GM19438 (cell line): ENCODE measurements at regions not wholly inside any gene's neighbourhood (a gene's known extent, or its start where the extent isn't known, plus 50 kb on each side); places are given as distances from the start of the nearest gene placed in this dataset.
A peak's percentile ranks its signal among the peaks of the same experiment; 100 is the strongest.
"Not testable (repeated sequence)": the region's sequence is repeated elsewhere in the genome, so short reads cannot be mapped to it uniquely, and the experiment has no call there.

ENCODE experiments used
- ATAC-seq: cut with Tn5 transposase; IDR thresholded peaks from one replicate; pipeline ENCODE4 v1.9.1; 2021; ENCODE audit warnings: low read depth; ENCODE audit not compliant: unreplicated experiment

DNA sequence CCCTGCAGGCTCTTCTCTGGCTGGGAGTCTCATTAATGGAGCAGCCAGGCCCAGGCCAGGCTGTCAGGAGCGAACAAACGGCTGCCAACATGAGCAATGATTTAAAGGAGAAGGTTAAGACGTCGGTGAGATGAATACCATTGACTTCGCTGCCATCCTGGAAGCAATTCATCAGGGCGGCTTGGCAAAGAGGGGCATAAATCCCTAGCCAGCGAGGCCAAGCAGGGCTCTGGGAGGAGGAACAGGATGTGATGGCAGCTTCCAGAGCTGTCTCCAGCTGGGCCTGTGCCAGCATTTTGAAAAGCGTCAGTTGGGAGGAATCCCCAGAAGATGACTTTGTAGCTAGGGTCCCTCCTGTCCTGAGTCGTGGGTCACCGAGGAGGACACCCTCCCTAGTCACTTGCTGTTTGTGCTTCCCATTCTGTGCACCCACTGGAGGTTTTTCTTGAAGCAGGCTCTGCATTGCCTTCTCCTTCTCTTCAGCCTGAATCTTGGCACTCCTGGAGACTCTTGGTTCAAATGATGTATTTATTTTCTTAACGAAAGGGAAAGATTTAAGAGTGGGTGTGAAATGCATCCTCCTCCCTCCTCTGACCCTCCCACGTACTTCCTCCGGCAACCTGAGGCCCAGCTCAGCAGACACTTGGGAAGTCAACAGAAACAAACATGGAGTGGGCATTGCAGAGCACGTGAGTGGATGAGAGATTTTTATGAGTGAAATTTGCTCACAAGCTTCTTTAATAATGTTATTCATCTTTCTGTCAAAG, 476.3 kb upstream of the CADM1 start:
- ATAC-seq: no peak

DNA sequence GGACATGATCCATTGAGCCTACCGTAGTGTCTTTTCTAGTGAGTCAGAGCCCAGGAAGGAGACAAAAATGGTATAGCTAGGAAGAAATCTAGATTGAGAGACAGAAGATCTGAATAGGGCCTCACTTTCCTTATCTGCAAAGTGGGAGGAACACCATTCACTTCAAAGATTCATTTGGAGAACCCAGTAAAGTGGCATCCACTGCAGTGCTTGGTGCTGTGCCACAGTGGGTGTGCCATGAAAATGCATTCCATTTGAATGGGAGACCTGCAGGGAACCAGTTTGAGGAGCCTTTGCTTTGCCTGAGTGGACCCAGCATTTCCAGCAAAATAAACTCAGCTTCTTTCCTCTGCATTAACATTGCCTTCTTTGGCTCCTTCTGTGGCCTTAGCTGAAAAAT, 470.5 kb upstream of the CADM1 start:
- ATAC-seq: no peak

DNA sequence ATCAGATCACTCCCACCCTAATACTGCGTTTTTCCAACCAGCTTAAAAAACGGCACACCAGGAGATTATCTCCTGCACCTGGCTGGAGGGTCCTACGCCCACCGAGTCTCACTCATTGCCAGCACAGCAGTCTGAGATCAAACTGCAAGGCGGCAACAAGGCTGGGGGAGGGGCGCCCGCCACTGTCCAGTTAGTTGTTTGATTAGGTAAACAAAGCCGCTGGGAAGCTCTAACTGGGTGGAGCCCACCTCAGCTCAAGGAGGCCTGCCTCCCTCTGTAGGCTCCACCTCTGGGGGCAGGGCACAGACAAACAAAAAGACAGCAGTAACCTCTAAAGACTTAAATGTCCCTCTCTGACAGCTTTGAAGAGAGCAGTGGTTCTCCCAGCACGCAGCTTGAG, 463.0 kb upstream of the CADM1 start:
- not testable (repeated sequence) for ATAC-seq

DNA sequence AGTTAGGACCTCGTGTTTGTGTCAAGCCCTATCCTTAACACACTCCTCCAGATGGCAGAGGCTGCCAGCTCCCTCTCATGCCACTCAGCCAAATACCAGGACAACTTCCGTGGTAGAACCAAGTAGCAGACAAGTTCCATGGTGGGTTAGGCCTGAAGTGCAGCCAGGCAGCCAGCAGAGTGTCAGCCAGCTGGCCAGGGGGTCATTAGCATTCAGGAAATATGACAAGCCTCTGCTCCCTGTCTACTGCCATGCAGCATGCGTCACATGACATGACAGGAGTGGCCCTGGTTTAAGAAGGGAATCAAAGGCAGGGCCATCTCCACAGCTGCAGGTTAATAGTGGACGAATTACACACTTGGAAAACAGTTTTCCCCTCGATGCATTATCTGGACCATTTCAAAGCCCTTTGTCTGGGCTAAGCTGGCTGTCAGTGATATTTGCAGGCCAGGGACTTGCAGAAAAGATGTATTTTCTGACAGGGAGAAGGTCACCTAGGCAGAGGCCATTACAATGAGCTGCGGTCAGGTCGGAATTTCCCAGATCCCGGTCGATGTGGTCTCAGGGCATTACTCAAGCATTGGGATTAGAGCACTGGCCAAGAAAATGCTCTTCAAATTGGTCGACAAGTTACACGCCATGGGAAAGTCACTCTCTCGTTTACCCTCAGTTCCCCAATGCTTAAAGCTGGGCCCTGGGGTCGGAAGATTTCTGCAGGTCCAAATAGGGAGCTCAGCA, 461.7 kb upstream of the CADM1 start:
- ATAC-seq: no peak

DNA sequence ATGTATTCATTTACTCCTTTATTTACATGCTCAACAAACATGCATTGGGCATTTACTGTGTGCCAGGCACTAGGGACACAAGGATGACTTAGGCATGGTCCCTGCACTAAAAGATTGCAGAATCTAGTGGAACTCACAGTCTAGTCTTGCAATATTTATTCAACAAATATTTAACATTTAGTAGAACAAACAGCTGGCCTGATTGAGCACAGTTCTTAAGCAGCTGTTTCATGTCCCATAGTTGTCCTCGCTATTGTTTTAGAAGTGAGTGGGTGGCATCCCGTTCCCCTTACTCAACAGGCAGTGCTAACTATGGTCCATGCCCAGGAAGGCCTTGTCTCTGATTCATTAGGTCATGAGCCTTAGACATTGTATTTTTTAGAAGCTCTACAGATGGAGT, 459.9 kb upstream of the CADM1 start:
- ATAC-seq: no peak

DNA sequence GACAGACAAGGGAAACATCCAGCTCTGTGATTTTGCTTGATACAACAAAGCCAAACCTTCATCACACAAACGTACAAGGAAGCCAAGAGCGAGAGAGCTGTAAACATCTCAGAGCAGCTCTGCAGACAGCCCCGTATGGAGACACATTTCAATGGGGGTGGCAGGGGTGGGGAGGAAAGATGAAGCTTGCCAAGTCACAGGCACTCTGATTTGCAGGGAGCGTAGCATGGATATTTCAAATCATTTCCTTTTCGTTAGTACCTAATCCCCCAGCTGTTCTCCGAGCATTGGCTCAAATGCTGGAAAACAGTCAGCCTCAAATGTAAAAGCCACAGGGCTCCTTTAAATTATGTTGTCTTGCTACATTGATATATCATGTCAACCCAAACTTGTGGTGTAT, 458.9 kb upstream of the CADM1 start:
- no peak for ATAC-seq

DNA sequence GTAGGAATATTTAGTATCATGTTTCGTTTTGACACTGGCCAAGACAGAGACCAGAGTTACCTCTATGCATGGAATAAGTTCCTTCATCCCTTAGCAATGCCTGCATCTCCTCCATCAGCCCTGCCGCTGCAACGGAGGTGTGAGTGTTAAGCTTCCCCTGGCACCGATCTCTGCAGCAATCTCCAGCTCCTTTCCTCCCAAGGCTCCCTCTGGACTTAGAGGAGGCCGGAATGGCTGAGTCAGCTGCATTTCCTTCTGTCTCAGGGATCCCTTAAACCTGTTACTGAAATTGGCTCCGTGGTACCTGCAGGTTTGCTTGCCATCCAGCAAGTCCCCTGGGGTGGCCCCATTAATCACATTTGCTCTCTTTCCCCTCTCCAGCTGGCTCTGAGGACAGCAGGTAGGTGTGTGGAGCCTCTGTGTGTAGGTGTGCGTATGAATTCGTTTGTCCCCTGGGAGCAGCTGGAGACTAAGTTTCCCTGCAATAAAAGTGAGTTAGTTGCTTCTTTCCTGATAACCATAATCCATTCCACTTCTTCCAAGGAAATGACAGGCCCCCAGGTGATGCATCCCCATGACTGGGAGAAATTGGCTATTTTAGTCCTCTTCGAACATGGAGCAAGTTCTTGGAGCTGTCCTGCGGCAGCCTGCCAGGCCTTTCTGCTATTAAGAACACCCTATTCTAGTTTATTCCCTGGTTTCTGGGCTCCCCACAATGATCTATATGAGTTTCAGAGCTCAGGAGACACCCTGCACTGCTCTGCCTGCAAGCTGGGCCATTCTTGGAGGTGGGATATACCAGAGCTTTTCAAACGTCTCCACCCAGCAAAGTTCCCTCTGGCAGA, 457.2 kb upstream of the CADM1 start:
- no peak for ATAC-seq

DNA sequence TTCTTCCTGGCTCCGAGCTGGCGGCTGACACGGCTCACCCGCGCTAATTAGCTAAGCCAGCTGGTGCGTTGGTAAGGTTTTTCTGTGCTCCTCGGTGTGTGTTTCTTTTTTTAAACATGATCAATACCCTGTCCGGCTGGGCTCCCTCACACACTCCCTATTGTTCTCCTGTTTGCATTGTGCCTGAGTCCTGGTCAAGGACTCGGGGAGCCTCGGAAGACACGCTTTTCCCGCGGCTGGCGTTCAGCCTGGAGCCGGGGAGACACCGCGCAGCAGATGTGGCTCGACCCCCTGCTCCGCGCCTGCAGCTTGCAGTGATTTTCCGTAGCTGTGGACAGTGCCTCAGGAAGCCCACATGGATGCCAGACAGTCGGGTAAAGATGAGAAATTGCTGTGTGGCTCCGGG, 454.9 kb upstream of the CADM1 start:
- ATAC-seq: no peak

DNA sequence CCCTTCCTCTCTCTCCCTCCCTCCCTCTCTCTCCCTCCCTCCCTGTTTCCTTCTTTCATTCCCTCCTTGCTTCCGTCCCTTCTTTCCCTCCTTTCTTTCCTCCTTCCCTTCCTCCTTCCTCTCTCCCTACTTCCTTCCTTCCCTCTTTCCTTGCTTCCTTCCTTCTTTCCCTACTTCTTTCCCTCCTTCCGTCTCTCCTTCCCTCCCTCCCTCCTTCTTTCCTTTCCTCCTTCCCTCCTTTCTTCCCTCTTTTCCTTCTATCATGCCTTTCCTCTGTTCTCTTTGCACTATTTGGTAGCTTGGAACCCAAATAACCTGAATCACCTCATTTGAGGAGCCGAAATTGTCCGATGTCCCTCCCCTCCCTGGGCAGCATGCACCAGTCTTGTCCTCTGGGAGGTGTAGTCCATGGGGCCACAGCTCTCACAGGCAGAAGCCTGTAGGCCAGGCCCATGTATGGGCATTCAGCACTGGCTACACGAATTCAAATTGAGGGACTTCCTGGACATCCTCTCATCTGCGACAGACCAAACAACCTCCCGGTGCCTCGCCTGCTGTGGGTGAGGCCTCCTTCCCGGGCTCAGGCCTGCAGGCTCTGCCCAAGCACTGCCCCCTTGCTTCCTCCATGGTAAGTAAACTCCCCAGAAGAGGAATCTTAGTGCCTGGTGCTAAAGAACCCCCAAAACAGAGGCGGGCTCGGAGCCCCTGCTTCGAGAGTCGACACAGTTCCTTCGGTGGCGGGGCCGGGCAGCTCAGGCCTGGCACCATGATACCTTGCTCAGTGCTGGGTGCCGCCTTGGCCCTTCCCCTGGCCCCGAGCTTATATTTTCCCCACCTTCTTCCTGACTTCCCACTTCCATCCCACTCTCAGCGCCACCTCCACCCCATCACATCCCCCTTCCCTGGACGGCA, 454.1 kb upstream of the CADM1 start:
- no peak for ATAC-seq

DNA sequence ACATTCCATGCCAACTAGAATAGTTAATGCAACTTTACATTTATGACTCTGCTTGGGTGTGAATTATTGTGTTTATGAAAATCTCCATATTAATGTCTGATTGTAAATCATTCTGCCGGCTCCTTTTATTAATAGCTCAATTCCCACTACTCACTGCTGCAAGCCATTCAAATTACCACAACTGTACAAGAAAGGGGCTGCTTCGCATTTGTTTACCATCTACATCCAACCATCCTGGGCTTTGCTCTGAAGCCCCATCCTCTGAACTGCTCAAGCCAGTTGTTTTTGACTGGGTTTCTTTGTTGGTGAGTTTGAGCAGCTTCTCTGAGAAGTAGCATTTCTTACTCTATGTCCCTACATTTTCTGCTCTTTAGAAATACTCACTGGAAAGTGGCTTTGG, 451.6 kb upstream of the CADM1 start:
- ATAC-seq: no peak

DNA sequence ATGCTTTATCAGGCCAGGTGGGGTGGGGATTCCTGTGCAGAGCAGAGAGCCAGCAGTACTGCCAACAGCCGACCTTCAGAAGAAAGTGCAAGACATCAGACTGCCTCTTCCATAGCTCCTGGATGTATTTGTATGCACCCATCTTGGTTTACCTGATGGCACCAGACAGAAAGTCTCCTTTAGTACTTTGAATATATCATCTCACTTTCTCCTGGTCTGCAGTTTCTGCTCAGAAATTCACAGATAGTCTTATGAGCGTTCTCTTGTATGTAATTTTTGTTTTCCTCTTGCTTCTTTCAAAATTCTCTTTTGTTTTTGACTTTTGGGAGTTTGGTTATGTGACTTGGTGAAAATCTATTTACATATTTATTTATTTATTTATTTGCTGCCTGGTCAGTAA, 446.4 kb upstream of the CADM1 start:
- no peak for ATAC-seq

DNA sequence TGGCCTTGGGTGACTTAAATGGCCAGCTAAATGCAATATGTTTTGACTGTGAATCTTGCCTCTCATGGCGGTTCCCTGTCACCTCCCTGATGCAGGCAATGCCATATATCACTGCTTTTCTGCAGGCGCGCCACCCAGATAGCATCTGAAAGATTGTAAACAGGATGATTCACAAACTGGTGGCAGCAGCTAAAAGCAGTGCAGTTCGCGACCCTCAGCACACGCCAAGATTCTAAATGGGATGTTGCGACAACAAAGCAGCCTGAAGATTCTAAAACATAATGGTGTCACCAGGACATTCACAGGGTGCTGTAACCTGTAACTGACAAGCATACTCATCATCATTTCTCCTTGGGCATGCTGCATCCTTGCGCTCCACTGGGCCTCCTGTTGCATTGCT, 440.4 kb upstream of the CADM1 start:
- ATAC-seq: no peak

DNA sequence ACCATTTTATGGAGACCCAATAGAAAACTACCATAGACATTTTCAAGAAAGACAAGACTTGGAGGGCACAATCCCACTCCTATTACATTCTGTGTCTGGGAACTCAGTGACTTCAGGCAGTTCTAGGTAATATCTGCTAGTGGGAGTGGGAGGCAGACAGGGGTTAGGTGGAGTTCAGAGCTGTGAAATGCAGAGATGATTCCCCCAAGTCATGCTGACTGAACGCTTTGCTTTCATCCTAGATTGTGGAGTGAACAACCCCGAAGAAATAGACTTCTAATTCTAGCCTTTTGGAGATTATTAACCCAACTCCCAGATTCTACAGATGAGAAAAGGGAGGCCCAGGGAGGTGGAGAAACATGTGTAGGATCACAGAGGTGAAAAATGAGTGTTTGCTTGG, 437.8 kb upstream of the CADM1 start:
- ATAC-seq: no peak

DNA sequence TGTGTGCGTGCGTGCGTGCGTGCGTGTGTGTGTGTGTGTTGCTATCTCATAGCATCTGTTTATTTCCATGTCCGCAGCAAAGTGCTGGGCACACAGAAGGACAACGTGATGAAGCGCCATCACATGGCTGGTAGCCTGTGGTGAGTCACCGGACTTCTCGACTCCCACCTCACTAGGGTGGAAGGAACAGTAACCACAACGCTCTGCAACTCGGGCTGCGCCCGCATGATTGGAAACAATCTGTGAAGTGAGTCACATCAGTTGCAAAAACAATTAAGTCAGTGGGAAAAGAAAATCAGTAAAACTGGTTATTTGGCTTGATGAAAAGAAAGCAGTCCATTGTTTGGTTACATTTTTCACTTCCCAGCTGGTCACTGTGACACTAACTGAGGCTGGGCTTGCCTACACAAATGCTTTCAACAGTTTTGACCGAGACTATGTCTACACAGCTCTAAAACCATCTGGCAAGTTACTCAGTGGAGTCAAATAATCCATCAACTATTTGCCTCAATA, 437.3 kb upstream of the CADM1 start:
- ATAC-seq: peak; percentile 53

DNA sequence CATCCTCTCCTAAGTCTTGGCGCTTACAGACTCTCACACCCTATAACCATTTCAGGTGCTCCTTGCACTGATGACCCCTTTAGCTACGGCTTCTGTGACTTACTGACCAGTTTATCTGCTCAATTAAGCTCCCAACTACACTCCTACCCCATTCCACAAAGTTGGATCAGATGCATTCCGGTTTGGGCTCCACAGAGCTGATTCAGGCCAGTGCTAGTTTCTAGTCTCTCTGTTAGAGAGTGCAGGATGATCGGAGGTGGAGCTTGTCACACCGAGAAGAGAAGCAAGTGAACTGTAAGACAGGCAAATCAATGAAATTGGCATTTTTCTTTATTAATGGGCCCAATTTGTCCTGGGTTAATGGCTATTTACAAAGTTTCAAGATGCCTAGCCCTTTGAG, 436.8 kb upstream of the CADM1 start:
- ATAC-seq: no peak

DNA sequence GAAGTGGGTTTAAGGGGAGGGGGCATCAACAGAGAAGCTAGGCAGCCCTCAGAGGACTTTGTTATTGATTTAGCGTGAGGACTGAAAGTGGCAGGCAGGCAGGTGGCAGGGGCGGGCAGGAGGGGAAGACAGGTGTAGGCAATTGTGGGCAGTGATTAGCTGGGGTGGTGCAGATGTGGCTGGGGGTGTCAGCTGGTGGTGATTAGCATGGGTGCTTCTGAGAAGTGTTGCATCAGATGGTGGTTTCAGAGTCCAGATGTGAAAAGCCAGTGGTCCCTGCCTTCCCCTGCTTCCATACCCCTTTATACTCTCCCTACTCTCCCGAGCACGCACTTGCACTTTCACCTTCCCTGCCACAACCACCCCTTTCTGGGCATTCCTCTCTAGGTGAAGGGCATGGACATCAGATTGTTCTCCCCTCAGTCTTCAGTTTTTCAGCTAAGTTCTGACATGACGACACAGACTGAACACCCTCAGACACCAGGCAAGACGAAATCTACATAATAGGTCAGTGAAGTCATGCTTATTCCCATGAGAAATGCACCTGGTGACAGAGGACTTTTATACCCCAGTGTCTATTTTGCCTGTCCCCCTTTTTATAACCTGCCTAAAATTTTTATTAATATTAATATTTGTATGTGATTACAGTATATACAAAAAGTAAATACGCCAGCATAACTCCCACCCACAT, 435.7 kb upstream of the CADM1 start:
- no peak for ATAC-seq

DNA sequence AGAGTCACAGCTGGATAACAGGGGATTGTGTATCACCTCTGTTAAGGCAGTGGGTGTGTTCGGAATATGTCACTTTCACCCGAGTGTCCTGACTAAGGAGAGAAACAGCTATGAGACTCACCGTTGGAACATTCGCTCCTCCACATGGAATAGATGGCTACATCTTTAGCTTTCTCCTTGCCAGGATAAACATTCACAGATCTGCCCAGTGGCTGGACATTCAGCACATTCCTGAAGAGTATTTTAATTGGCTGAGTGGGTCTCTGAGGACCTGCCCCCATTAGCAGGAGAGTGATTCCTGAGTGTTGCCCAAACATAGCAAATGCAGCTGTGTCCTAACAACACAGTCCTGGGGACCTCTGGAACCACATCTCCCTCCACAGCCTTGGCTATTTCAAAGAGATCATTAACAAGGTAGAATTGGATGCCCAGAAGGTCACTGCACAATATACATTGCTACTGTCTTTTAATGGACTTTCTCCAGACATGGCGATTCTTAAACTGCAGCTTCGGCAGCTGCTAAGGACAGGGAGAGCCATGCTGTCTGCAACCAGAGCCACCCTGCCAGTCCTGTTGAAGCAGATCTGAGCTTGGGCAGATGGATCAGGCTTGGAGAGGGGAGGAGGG, 435.0 kb upstream of the CADM1 start:
- no peak for ATAC-seq

DNA sequence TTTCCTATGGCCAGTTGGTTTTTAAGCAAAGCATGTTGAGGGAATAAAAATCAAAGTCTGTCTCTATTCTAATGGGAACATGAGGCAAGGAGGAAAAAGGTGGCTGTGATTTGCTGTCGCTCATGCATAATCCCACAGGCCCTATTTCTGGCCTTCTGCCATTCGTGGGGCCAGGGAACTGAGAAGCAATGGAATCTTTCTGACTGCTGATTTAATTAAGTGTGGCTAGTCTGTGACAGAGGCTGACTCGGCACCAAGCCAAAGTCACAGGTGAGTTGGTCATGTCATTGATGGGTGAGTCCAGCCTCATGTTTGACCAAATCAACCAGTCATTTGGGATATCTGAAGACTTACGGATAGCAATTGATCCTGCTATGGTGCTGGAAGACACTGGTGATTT, 429.3 kb upstream of the CADM1 start:
- no peak for ATAC-seq

DNA sequence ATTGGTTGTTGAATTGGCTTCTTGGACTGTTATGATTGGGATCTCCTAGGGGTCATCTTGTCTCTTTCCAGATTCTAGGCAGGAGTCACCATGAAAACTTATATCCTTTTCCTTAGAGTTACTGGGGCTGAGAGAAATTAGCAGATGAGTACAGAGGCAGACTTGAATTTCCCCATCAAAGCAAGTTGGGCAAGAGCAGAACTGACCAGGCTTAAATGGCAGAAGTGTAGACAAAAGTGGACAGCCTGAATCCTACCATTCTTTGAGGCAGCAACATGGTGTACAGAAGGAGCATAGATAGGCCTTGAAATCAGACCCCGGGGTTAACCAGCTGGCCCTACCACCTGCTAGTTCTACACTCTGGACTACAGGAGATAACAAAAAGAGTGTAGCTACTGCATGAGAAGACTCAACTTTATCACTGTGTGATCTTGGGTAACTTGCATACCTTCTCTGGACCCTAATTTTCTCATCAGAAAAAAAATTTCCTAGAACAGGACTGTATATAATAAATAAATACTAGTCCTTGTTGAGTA, 427.4 kb upstream of the CADM1 start:
- no peak for ATAC-seq
